ENCODE measurements at regions not wholly inside any gene's neighbourhood (a gene's known extent, or its start where the extent isn't known, plus 50 kb on each side); places are given as distances from the start of the nearest gene placed in this dataset.

- H3K36me3 Mint-ChIP-seq (ENCODE audit: low read depth) = peaks cover 10% of the 10 kb centered on the region
Observed at GRCh38 chr20:51249781-51250180, 226.9 kb upstream of the KCNG1 start.

GRCh38 chr20:51249215-51249614 lies 226.3 kb upstream of the KCNG1 start:
- TF ChIP-seq CTCF (conservative IDR thresholded peaks at IDR 0.05) = no peak
- H3K36me3 ChIP-seq (ENCODE audit: control insufficient read depth, insufficient read depth, low read length) = no peaks in the 10 kb centered on the region
- peak; percentile 54 for DNase-seq
- peak overlapping the region; percentile 27 for H3K27ac Mint-ChIP-seq
- no peak overlapping the region for H3K9ac ChIP-seq (ENCODE audit: extremely low read depth, low read length, poor library complexity, severe bottlenecking)
- no peaks in the 10 kb centered on the region for H3K27me3 ChIP-seq (ENCODE audit: control insufficient read depth, insufficient read depth, low read length, poor library complexity, severe bottlenecking)
- peaks cover 45% of the 10 kb centered on the region for H3K9me3 ChIP-seq (ENCODE audit: control insufficient read depth, low read length)
- peaks cover 12% of the 10 kb centered on the region for H3K27me3 Mint-ChIP-seq (ENCODE audit: insufficient read depth)
- no peak overlapping the region for H3K4me3 ChIP-seq (ENCODE audit: low read length)
- H3K36me3 Mint-ChIP-seq (ENCODE audit: low read depth) = peaks cover 10% of the 10 kb centered on the region
- WGBS, 2 experiments (ENCODE audit: insufficient coverage in 1 of 2, insufficient read length in 1 of 2) = 80 to 86% methylated on average over 1 to 4 of the region's 4 CpGs
- H3K27ac ChIP-seq (ENCODE audit: low read depth, low read length) = no peak overlapping the region
- peaks cover 34% of the 10 kb centered on the region for H3K9me3 Mint-ChIP-seq
- peaks cover 33% of the 10 kb centered on the region for H3K4me1 Mint-ChIP-seq
- no peak overlapping the region for H3K4me3 Mint-ChIP-seq
- peaks cover 20% of the 10 kb centered on the region for H3K4me1 ChIP-seq (ENCODE audit: control insufficient read depth, insufficient read depth, low read length)

More at GRCh38 chr20:51249781-51250180, 226.9 kb upstream of the KCNG1 start:
- Mint-ChIP-seq H3K9me3 (peaks cover 34% of the 10 kb centered on the region), H3K4me3 (no peak overlapping the region), H3K27ac (no peak overlapping the region), H3K27me3 (ENCODE audit: insufficient read depth) (peaks cover 12% of the 10 kb centered on the region), H3K4me1 (peaks cover 29% of the 10 kb centered on the region)
- Histone ChIP-seq H3K27me3 (ENCODE audit: control insufficient read depth, insufficient read depth, low read length, poor library complexity, severe bottlenecking) (no peaks in the 10 kb centered on the region), H3K4me1 (ENCODE audit: control insufficient read depth, insufficient read depth, low read length) (peaks cover 20% of the 10 kb centered on the region), H3K9ac (ENCODE audit: extremely low read depth, low read length, poor library complexity, severe bottlenecking) (no peak overlapping the region), H3K9me3 (ENCODE audit: control insufficient read depth, low read length) (peaks cover 40% of the 10 kb centered on the region), H3K27ac (ENCODE audit: low read depth, low read length) (no peak overlapping the region), H3K4me3 (ENCODE audit: low read length) (no peak overlapping the region), H3K36me3 (ENCODE audit: control insufficient read depth, insufficient read depth, low read length) (no peaks in the 10 kb centered on the region)
- 80 to 84% methylated on average over 5 to 6 of the region's 6 CpGs for WGBS, 2 experiments (ENCODE audit: insufficient coverage in 1 of 2, insufficient read length in 1 of 2)
- no peak for DNase-seq
- TF ChIP-seq CTCF (conservative IDR thresholded peaks at IDR 0.05) = no peak

GRCh38 chr20:51244466-51244865 lies 221.6 kb upstream of the KCNG1 start:
- Mint-ChIP-seq H3K4me3 (no peak overlapping the region), H3K27ac (no peak overlapping the region)

More at GRCh38 chr20:51244466-51244865, 221.6 kb upstream of the KCNG1 start:
- Histone ChIP-seq H3K36me3 (ENCODE audit: control insufficient read depth, insufficient read depth, low read length) (no peaks in the 10 kb centered on the region), H3K9ac (ENCODE audit: extremely low read depth, low read length, poor library complexity, severe bottlenecking) (no peak overlapping the region), H3K27ac (ENCODE audit: low read depth, low read length) (no peak overlapping the region), H3K27me3 (ENCODE audit: control insufficient read depth, insufficient read depth, low read length, poor library complexity, severe bottlenecking) (no peaks in the 10 kb centered on the region), H3K4me1 (ENCODE audit: control insufficient read depth, insufficient read depth, low read length) (peaks cover 17% of the 10 kb centered on the region), H3K4me3 (ENCODE audit: low read length) (no peak overlapping the region), H3K9me3 (ENCODE audit: control insufficient read depth, low read length) (peaks cover 53% of the 10 kb centered on the region)
- H3K9me3 Mint-ChIP-seq = peaks cover 45% of the 10 kb centered on the region
- peaks cover 30% of the 10 kb centered on the region for H3K4me1 Mint-ChIP-seq
- TF ChIP-seq CTCF (conservative IDR thresholded peaks at IDR 0.05) = no peak
- DNase-seq = no peak
- 93 to 96% methylated on average over 9 to 10 of the region's 10 CpGs for WGBS, 2 experiments (ENCODE audit: insufficient coverage in 1 of 2, insufficient read length in 1 of 2)
- H3K36me3 Mint-ChIP-seq (ENCODE audit: low read depth) = peaks cover 12% of the 10 kb centered on the region
- peaks cover 35% of the 10 kb centered on the region for H3K27me3 Mint-ChIP-seq (ENCODE audit: insufficient read depth)

Data from endodermal cell (in vitro differentiated cells).